GM21619 (cell line): ENCODE measurements at regions not wholly inside any gene's neighbourhood (a gene's known extent, or its start where the extent isn't known, plus 50 kb on each side); places are given as distances from the start of the nearest gene placed in this dataset.

Source experiments
- ATAC-seq: cut with Tn5 transposase; IDR thresholded peaks from one replicate; pipeline ENCODE4 v1.9.1; 2021; ENCODE audit not compliant: unreplicated experiment

DNA sequence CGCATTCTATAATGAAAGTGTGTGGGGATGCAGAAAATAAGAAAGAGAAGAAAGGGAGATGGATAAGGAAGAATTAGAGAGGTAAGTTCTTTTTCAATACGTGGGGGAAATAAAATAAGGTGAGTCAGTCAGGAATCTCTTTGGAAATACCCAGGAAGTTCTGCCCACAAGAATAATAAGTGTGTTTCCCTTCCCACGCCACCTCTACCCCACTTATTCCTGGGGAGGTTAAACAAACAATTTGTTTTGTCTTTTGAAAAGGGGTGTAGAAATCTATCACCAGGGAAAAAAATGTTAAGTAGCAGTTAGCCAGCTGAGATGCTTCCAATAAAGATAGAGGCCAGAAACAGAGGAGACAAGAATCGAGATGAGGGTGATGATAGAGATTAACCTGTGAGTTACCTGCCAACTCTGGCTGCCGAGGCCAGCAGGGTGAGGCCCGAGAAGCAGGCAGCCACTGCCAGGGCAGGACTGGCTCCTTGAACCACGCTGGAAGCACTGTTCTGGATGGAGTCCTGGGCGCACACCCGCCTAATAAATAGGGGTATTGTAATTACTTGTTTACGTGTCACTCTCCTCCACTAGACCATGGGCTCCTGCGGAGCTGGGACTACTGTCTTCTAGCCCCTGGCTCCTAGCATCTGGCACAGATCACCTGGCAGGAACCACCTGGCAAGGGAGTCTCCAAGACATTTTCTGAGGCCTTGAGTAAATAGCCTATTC, 191.3 kb downstream of the FGFR2 start:
- ATAC-seq: no peak

DNA sequence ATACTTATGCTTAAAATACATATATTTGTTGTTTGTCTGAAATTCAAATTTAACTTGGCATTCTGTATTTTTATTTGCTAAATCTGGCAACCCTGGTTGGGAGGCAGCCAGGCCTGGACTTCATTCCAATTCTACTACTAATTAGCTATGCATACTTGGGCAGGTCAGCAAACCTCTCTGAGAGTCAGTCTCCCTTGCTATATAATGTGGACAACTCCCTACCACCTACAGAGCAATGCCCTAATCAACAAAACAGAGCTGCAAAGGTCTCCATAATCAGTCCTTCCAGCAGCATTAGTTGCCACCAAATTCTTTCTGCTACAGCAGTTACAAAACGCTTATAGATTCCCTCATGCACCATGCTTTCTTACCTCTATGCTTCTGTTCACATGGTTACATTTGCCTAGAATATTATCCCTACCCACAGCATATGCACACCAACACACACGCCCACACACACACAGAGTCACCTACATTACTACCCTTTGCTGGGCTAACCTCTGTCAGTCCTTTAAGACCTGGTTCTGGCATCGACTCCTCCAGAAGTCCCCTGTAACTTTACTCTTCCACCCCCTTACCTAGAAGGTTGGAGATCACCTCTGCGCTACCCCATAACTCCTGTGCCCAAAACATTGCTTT, 188.7 kb downstream of the FGFR2 start:
- no peak for ATAC-seq

DNA sequence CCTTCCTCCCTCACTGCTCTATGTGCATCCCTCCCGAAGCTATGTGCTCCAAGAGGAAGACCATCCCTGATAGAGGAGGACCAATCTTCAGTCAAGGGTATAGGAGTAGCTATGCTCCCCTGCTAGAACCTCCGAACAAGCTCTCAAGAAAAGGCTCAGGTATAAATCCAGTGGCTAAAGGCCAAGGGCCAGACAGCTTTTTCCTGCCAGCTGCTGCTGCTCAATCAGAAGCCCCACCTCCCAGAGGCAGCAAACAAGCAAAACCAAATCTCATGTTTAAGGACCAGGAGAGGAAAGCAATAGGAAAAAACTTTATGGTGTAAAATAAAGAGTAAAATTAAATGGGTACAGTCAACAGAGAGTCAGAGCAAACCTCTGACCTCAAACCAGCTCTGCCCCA, 187.2 kb downstream of the FGFR2 start:
- no peak for ATAC-seq

DNA sequence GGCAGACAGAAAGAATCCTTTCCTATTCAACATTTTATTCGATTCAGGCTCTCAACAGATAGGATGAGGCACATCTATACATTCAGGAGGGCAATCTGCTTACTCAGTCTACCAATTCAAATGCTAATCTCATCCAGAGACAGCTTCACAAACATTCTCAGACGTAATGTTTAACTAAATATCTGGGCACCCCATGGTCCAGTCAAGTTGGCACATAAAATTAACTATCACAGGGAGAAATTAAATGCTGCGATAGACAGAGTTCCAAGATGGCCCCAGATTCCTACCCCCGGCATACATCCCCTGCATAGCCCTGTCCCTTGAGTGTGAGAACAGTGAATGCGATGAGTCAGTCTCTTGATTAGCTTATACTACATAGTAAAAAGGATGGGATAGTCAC, 184.3 kb downstream of the FGFR2 start:
- ATAC-seq: no peak

DNA sequence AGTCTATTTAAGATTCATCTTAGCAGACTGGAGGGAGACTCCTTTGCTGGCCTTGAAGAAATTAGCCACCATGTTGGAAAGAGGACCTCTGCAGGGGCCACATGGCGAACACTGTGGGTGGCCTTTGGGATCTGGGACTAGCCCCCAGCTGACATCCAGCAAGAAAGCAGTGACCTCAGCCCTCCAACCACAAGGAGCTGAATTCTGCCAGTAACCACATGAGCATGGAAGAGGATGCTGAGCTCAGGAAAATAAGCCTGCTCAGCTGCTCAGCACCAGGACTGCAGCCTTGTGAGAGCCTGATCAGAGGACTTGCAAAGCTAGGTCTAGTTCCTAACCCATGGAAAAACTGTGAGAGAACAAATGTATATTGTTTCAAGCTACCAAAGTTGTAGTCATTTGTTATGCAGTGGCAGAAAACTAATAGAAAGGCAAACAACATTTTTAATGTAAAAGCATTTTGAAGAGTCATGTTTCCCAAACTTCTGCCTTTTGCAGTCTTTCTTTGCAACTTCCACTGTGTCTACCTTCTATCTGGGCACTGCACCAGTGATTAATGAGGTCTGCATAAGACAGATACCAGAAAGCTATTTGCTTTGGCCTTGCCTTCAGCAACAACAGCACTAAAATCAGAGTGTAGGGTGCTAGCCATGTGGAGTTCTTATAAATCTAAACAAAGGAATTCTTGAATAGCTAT, 183.7 kb downstream of the FGFR2 start:
- ATAC-seq: no peak

DNA sequence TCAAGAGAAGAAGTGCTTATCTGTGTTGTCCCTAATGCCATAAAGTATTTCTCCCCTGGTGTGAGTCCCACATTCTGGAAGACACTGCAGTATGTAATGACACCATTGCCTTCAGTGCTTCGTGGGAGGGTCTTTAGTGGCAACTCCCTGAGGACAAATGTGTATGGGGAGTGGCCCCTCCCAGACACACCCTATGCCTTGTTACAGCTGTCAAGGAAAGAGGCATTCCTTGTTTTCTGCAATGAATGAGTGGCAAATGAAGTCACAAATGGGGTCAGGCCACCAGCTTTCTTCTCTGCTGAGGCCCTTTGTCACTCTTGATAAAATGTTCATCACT, 183.2 kb downstream of the FGFR2 start:
- ATAC-seq: no peak

DNA sequence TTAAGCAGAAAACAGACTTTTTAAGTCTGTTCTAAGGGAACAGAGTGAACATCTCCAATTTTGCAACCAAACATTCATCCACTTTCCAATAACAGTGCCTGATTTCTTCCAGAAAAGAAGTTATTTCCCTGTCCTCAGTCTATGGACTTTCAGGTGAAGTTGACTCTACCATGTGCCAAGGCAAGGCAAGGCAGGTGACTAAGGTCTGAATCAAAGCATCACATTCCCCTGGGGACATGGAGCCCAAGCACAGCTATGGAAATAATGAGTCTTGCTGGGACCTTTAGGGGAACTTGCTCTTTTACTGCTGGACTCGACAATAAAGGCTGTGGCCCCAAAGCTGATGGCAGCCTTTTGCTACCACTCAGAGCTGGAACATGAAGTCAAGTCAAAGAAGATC, 182.2 kb downstream of the FGFR2 start:
- ATAC-seq: no peak

DNA sequence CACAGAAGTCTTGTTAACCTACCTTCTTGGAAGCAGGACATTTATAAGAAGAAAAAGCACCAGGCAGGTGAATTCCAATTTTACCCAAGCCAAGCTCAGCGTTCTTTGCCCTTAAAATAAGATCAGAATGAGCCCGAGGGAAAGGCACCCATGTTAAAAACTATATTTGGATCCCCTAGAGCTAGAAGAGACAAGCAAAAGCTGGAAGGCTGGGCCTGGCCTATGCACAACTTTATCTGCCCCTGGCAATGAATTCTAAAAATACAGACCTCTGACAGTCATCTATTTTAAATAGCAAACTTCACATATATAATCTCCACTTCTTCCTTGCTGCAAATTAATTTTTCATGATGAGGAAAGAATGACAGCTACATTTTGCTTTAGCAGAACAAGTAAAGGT, 180.9 kb downstream of the FGFR2 start:
- ATAC-seq: no peak

DNA sequence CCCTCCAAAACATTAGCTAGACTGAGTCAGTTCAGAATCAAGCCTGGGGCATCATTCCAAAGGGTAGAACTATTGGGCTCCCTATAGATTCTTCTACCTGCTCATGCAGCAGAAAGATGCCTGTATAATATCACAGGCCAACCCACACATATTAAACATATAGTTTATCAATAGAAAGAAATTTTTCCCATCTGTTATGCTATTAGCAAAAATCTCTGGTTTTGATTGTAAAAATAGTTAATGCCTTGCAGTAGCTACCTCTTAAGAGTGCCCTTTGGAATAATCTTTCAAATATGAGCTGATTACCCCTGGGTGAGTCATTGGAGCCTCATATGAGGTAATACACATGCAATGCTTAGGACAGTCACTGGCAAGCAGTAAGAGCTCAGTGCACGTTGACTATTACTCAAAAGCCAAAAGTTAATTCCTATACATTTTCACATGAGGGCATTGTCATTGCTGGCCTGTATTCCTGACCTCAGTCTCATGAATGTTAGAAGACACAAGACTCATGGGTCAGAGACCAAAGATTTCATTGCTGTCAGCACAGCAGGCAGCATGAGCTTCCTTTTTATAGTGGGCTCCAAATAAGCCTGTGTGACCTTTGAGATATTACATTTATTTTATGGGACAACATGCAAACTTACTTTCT, 180.0 kb downstream of the FGFR2 start:
- no peak for ATAC-seq

DNA sequence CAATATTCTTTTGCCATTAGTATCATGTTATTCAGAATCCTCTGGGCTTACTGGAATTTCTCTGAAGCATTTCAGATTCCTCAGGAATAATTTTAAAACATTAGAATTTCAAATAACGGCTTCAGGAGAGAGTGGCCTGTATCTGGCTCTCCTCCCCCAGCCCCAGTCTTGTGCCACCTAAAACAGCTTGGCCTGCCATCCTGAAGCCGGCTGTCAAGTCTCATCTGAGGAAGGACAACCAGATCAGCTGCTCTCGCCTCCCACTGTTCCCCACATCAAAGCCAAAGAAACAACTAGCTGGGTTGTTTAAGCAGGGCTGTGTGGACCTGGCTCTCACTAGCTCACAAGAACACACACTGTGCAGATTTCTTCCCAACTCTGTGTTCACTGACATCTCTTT, 178.2 kb downstream of the FGFR2 start:
- ATAC-seq: no peak

DNA sequence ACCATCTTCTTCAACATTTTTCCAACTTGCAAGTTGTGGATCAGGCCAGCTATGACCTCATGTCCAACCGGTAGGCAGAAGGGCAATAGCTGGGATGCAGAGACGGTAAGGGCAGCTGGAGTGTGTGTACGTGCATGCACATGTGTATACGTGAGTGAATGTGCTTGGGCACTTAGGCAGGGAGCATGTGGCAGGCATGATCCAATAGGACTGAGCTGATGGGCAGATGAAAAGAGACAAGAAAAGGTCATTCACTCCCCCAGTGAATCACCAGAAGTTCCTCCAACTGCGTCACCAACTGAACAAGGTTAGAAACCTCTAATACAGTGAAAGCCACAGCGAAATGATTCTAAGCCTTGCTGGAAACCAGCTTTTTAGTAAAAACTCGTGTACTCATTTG, 176.1 kb downstream of the FGFR2 start:
- ATAC-seq: no peak

DNA sequence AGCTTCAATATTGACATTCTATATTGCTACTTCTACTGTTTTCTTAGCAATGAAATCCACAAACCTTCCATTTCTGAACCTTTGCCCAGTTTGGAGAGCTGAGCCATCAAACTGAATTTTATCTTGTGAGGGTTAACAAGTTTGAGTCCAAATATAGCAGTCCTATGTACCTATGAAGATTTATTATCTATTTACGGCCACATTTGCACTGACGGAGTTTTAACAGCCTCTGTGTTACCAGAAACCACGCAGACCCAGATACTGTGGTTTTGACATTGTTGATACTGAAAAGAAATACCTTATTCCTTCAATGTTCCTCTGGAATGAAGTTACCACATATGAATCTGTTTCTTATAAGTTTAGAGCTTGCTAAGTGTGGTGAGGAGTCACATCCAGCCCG, 172.6 kb downstream of the FGFR2 start:
- ATAC-seq: no peak

DNA sequence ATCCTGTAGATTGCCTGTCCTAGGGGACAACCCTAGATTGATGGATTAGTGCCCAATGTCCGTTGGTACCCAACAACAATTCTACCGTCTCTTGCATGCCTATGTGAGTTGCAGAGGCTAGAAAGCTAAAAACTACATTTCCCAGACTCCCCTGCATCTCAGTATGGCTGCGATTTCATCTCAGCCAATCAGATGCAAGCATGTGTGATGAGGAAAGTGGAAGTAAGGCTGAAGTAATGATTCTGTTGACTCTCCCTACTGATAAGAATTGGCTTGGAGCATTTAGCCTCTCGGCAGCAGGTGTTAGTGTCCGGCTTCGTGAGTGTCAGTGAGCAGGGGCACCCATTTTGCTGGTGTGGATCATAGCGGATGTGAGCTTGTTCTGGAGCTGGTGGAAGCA, 171.9 kb downstream of the FGFR2 start:
- ATAC-seq: no peak
